GM18870 (cell line): ENCODE measurements at regions not wholly inside any gene's neighbourhood (a gene's known extent, or its start where the extent isn't known, plus 50 kb on each side); places are given as distances from the start of the nearest gene placed in this dataset.

ENCODE experiments used
- ATAC-seq: cut with Tn5 transposase; IDR thresholded peaks from one replicate; pipeline ENCODE4 v1.9.1; 2021; ENCODE audit warnings: moderate library complexity; ENCODE audit not compliant: unreplicated experiment

GRCh38 chrX:121102101-121102500 lies 54.7 kb downstream of the GLUD2 start:
- ATAC-seq: no peak

GRCh38 chrX:121103381-121103780 lies 56.0 kb downstream of the GLUD2 start:
- ATAC-seq: no peak

DNA sequence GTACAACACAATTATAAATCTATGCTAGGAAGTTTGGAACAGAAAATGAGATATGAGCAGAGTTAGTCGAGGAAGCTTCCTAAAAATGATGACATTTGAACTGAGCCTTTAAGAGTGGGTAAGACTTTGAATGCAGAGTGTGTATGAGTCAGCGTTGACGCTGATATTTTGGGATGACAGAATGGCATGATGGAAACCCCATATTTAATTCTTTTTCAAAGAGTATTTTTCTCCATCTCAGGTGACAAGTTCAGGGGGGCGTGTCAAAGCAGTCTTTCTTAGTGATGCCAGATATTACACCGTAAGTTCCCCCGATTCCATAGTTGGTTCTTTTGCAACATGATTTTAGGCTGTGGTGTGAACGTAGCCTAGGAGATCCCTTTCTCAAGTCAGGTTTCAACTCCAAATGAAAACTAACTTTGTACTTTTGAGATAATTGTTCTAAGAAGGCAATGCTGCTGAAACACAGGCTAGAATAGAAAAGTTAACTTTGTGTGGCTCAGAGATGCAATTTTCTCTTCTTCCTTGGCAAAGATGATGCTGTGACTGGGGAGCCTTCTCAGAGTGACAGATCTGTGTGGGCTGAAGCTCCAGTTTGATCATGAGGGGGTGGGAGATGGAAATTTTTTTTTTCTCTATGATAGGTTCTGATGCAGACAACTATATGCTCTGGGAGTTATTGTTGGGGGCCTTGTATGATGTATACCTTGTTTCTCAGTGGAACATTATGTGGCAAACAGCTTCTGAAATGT lies 59.2 kb downstream of the GLUD2 start:
- no peak for ATAC-seq

DNA sequence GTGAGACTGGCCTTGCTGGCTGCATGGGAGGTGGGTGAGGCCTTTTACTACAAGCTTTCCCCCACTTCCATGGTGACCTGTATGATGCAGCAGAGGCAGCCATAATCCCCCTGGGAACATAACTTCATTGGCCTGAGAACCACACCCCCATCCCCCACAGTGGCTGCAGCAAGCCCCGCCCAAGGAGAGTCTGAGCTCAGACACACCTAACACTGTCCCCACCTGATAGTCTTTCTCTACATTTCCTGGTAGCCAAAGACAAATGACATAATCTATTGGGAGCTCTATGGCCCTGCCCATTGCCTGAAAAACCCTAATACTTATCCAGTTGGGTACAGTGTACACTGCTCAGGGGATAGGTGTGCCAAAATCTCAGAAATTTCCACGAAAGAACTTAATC lies 62.6 kb downstream of the GLUD2 start:
- no peak for ATAC-seq

DNA sequence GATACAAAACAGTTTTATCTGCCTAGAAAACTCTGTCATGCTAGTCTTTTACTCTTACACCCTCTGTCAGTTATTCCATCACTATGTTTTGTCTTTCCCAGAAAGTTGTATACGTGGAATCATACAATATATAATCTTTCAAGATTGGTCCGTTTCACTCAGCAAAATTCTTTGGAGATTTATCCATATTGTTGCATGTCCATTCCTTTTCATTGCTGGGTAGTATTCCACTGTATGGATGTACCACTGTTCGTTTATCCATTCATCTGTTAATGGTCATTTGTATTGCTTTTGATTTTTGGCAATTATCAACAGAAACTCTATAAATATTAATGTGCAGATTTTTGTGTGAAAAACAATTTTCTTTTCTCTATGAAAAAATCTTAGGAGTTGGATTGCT lies 63.1 kb downstream of the GLUD2 start:
- ATAC-seq: no peak

- no peak for ATAC-seq
Observed at GRCh38 chrX:121114691-121115090, 67.3 kb downstream of the GLUD2 start.

- ATAC-seq: no peak
Observed at GRCh38 chrX:121120690-121121605, 73.5 kb downstream of the GLUD2 start.

GRCh38 chrX:121122332-121122731 lies 74.9 kb downstream of the GLUD2 start:
- no peak for ATAC-seq

DNA sequence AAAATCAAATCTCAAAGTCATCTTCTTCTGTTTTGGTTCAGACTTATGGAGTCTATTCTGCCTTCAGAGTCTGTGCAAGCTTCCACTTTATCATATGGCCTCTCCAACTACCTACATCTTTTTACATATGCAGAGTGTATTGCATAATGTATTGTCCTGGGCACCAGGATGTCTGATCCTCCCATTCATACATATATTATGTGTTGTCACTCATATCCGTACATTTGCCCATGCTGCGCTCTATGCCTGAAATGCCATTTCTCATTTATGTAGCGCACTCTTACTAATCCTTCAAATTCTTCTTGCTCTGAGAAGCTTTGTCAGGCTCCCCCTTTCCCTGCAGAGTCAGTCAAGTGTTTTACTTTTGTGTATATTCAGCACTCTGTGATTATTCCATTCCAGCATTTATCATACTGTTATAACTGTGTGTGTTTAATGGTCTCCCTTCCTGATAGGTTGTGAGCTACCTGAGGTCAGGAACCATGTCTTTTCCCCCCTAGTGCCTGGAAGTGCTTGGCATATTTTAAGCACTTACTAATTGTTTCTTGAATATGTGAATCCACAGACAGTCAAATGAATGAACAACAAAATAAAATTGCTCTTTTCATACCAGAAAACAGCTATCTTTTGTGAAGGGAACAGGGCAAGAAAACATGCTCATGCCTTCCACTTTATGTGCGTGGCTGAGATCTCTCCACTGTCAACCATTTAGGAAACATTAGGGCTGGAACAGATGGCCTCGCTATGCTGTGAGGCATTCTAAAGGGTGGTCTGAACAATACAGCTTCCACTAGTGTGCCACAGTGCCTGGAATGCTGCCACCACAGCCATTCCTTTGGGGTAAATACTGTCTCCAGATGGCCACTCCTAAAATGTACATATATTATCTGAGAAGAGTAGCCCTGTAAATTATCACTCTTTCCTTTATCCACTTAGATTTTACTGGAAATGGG lies 81.8 kb downstream of the GLUD2 start:
- no peak for ATAC-seq

DNA sequence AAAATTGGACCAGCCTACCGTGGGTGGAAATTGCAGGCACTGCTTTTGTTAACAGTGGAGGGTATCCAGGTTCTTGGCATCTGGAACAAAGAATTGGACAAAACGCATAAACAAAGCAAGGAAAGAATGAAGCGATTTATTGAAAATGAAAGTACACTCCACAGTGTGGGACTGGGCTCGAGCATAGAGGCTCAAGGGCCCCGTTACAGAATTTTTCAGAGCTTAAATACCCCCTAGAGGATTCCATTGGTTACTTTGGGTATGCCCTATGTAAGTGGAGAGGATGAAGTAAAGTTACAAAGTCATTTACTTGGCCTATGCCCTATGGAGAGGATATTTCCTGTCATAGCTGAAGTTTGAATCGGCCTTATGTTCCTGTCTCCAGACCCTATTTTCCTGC lies 85.3 kb downstream of the GLUD2 start:
- ATAC-seq: no peak

GRCh38 chrX:121135488-121136207 lies 88.2 kb downstream of the GLUD2 start:
- ATAC-seq: no peak

DNA sequence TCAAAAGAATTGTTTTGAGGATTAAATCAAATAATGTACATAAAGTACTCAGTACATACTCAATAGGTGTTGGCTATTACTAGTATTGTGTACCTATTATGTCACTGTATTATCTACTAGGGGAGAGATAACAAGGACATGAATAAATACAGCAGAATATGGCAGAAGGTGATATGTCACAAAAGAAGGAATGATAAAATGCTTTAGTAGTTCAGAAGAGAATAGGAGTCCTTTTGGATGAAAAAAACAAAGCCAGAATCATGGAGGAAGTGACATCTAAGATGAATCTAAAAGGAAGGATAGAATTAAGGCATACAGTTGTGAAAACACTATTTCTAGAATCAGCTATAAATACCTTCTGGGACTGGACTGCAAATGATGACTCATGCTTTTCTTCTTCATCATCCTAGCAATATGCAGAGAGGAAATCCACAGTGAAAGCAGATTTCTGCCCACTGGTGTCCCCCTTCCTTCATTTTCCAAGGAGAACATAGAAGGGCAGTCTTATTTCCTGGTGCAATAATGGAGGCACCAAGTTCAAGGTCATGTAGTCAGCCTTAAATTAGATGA lies 98.7 kb downstream of the GLUD2 start:
- ATAC-seq: no peak

- no peak for ATAC-seq
Observed at GRCh38 chrX:121150217-121150616, 102.8 kb downstream of the GLUD2 start.

- no peak for ATAC-seq
Observed at GRCh38 chrX:121151293-121151692, 103.9 kb downstream of the GLUD2 start.

GRCh38 chrX:121154858-121155404 lies 107.5 kb downstream of the GLUD2 start:
- no peak for ATAC-seq

- peak; percentile 83 for ATAC-seq
Observed at GRCh38 chrX:121160987-121161386, 113.6 kb downstream of the GLUD2 start.

DNA sequence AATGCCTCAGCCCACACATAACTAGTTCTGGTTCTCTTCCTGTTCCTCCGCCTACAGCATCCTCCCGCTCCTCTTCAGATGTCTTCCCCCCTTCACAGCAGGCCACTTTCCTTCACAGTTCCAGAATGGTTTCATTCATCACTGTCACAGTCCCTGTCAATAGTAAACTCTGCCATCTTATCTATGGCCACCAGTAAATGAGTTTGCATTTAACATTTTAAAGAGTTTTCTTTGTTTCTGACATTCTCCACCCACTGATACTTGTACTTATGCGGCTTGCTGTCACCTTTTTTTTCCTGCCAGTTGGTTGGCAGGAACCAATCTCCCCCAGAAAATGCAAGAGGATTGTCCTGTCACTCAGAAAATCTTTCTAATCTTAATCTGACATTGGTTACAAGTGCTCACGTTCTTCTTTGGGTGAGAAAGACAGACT lies 114.1 kb downstream of the GLUD2 start:
- ATAC-seq: peak; percentile 38

GRCh38 chrX:121163443-121163842 lies 116.0 kb downstream of the GLUD2 start:
- ATAC-seq: no peak

GRCh38 chrX:121165930-121166359 lies 118.5 kb downstream of the GLUD2 start:
- no peak for ATAC-seq
